Body of pancreas (tissue), 4 donors: ENCODE measurements at regions not wholly inside any gene's neighbourhood (a gene's known extent, or its start where the extent isn't known, plus 50 kb on each side); places are given as distances from the start of the nearest gene placed in this dataset.
A peak's percentile ranks its signal among the peaks of the same experiment; 100 is the strongest.

Experiments
- ATAC-seq: fragments of 150-250 bp; one replicate; pipeline ENCODE4 v1.9.1; 2016
- DNase-seq, 4 donors: peaks; one replicate each; pipeline ENCODE4 v3.0.0-alpha.2; 2019
- H3K27ac ChIP-seq, 4 donors: fragments of 200-600 bp; sonication (generic); 1 replicate in 3 of 4; 2 replicates in 1 of 4; pipeline versions ENCODE4 v1.5.1 to v1.6.1; 2016 to 2019; ENCODE audit warnings: mild to moderate bottlenecking in 1 of 4, mixed read lengths in 1 of 4, moderate library complexity in 1 of 4
- H3K27me3 ChIP-seq, 2 donors: fragments of 200-600 bp; sonication (generic); one replicate each; pipeline ENCODE4 v1.6.0; 2016; ENCODE audit warnings: mild to moderate bottlenecking in 1 of 2
- H3K36me3 ChIP-seq, 2 donors: fragments of 200-600 bp; sonication (generic); replicated peaks in 1 of 2; 2 replicates each; pipeline ENCODE4 v1.5.1; 2016; ENCODE audit warnings: low read depth in 2 of 2; ENCODE audit not compliant: insufficient read depth in 1 of 2
- H3K4me1 ChIP-seq: fragments of 200-600 bp; sonication (generic); one replicate; pipeline ENCODE4 v1.6.0; 2016
- H3K4me3 ChIP-seq, 2 donors: fragments of 200-600 bp; sonication (generic); 1 replicate in 1 of 2; 2 replicates in 1 of 2; pipeline ENCODE4 v1.5.1; 2016 to 2019
- H3K9me3 ChIP-seq, 3 donors: fragments of 200-600 bp; sonication (generic); 1 replicate in 2 of 3; 2 replicates in 1 of 3; pipeline ENCODE4 v1.5.1; 2016
- POLR2A ChIP-seq, 3 donors: fragments of 450-650 bp; IDR thresholded peaks; one replicate each; pipeline ENCODE4 v1.6.1; 2016; ENCODE audit warnings: antibody characterized with exemption in 3 of 3, mild to moderate bottlenecking in 2 of 3
- WGBS, 2 donors: methylation state at CpG; one replicate each; pipeline ENCODE4 v1.1.5; 2017; 5-methylcytosine and 5-hydroxymethylcytosine counted together
- intact Hi-C: fragments of 100-400 bp; cut with DNase I; formaldehyde crosslinking; loops from one replicate; pipeline ENCODE4 v1.15.1; 2023
- TF ChIP-seq, protein P1 (sequence below), 7 experiments: fragments of 450-650 bp in 4 of 7; fragments of 200-600 bp in 3 of 7; sonication (generic) in 3 of 7; IDR thresholded peaks; one replicate each; pipeline ENCODE4 v1.5.1; 2016 to 2019; ENCODE audit warnings: antibody characterized with exemption in 7 of 7

DNA sequence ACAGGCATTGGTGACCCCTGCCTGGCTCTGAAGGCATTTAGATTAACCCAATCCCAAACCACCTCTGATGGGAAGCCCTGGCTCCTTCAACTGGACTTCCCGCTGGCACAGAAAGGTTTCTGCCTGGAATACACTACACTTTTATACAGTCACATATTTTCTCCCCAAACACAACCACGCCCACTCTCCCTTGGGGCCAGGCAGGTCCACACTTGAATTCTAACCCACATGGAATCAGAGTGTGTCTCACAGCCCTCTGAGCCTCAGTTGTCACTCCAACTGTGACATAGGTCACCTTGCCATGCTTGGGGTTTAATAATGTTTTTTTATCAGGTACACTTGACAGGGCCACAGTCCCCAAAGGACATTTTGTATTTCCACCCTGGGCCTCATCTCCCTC, 368.6 kb downstream of the BCL11B start:
- peaks cover 8% of the 10 kb centered on the region for H3K4me1 ChIP-seq
- no peak for ATAC-seq
- WGBS, 2 donors = 50 to 80% methylated on average over 2 of the region's 2 CpGs
- DNase-seq = no peak
- H3K27me3 ChIP-seq = no peaks in the 10 kb centered on the region
- no peaks in the 10 kb centered on the region for H3K9me3 ChIP-seq
- no peak overlapping the region for H3K4me3 ChIP-seq
- TF ChIP-seq POLR2A (IDR thresholded peaks at IDR 0.05) = no peak
- TF ChIP-seq, protein P1, sequence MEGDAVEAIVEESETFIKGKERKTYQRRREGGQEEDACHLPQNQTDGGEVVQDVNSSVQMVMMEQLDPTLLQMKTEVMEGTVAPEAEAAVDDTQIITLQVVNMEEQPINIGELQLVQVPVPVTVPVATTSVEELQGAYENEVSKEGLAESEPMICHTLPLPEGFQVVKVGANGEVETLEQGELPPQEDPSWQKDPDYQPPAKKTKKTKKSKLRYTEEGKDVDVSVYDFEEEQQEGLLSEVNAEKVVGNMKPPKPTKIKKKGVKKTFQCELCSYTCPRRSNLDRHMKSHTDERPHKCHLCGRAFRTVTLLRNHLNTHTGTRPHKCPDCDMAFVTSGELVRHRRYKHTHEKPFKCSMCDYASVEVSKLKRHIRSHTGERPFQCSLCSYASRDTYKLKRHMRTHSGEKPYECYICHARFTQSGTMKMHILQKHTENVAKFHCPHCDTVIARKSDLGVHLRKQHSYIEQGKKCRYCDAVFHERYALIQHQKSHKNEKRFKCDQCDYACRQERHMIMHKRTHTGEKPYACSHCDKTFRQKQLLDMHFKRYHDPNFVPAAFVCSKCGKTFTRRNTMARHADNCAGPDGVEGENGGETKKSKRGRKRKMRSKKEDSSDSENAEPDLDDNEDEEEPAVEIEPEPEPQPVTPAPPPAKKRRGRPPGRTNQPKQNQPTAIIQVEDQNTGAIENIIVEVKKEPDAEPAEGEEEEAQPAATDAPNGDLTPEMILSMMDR (IDR thresholded peaks at IDR 0.05) = no peak
- intact Hi-C loops = no loop called here
- H3K27ac ChIP-seq = no peak overlapping the region
- no peaks in the 10 kb centered on the region for H3K36me3 ChIP-seq

DNA sequence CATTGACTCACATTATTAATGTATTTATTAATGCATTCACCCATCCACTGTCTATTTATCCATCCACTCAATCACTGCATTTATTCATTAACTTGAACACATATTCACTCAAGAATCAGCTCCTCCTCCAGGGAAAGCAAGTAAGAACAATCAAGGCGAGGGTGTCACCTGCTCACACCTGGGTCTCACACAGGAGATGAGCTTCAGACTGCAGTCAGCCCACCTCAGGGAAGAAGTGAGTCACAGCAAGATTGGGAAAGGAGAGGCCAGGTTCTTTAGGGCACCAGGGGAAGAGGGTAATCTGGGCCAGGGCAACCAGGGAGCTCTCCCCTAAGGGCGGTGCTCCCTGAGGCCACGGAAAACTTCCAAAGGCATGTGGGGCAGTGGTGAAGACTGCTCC, 367.3 kb downstream of the BCL11B start:
- intact Hi-C loops = no loop called here
- peaks cover 8% of the 10 kb centered on the region for H3K4me1 ChIP-seq
- no peaks in the 10 kb centered on the region for H3K9me3 ChIP-seq
- H3K36me3 ChIP-seq = no peaks in the 10 kb centered on the region
- H3K27ac ChIP-seq = no peak overlapping the region
- no peaks in the 10 kb centered on the region for H3K27me3 ChIP-seq
- H3K4me3 ChIP-seq = no peak overlapping the region
- ATAC-seq (no peak), DNase-seq (no peak)
- no peak for TF ChIP-seq POLR2A (IDR thresholded peaks at IDR 0.05)
- TF ChIP-seq, protein P1 (IDR thresholded peaks at IDR 0.05) = no peak
- 70 to 72% methylated on average over 3 of the region's 3 CpGs for WGBS, 2 donors

DNA sequence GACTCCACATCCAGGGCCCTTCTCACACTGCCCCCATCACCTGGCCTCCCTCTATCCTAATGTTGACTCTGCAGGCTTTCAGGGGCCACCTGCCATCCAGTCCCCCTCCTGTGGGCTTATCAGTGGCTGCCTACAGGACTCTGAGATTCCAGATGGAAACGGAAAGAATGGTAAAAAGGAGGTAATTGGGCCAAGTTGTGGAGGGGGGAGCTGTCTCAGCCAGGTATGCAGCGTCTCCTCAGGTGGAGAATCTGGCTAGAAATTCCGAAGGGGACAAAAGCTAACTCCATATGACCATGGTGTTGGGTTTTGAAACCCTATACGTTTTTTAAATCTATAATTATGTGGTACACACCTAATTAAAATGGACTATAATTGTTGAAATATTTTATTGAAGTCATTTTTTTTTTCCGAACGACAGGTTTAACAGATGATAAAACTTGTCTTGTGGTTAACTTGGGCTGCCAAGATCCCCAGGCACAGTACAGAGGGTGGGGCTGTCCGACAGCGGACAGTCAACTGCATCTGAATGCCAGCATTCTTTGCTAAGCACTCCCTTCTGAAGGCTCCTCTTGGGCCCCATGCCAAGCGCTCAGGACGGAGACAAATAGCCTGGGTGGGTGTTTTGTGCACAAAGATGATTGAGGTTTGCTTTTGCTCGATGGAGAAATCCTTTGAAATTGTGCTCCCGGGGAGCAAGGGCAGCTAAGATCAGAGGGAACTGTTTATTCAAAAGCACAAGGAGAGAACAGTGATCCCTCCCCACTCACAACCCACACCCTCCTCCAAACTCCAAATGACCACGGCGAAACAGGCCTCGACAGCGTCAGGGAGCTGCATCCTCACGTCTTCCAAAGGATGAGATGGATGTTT, 365.6 kb downstream of the BCL11B start:
- no peaks in the 10 kb centered on the region for H3K9me3 ChIP-seq
- TF ChIP-seq POLR2A (IDR thresholded peaks at IDR 0.05) = no peak
- TF ChIP-seq, protein P1 (IDR thresholded peaks at IDR 0.05) = no peak
- no peaks in the 10 kb centered on the region for H3K36me3 ChIP-seq
- peaks cover 8% of the 10 kb centered on the region for H3K4me1 ChIP-seq
- H3K27ac ChIP-seq = no peak overlapping the region
- H3K27me3 ChIP-seq = no peaks in the 10 kb centered on the region
- DNase-seq (peak in 2 of 4 donors; percentile 11 to 27), ATAC-seq (no peak)
- no peak overlapping the region for H3K4me3 ChIP-seq
- intact Hi-C loops = no loop called here
- WGBS, 2 donors = 15 to 16% methylated on average over 17 of the region's 17 CpGs

DNA sequence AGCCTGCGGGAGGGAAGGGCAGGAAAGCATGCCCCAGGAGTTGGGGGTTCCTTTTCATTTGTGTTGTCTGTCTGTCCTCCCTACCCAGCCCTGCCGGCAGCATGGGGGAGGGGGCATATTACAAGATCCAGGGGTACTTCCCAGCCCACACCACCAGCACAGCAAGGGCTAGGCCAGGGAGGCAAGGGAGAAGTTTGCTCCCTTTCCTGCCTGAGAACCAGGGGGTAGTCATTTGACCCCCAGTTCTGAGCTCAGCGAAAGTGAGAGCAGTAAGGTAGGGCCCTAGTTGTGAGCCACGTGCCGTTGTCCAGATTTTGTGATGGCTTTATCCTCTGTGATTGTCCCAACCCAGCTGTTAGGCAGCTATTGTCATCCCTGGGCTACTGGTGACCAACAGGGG, 364.7 kb downstream of the BCL11B start:
- Histone ChIP-seq H3K36me3 (no peaks in the 10 kb centered on the region), H3K9me3 (no peaks in the 10 kb centered on the region), H3K27ac (no peak overlapping the region), H3K4me1 (peaks cover 8% of the 10 kb centered on the region), H3K27me3 (no peaks in the 10 kb centered on the region), H3K4me3 (no peak overlapping the region)
- ATAC-seq (no peak), DNase-seq (no peak)
- intact Hi-C loops = no loop called here
- TF ChIP-seq, protein P1 (IDR thresholded peaks at IDR 0.05) = no peak
- TF ChIP-seq POLR2A (IDR thresholded peaks at IDR 0.05) = no peak
- WGBS, 2 donors = 53 to 80% methylated on average over 5 of the region's 5 CpGs

DNA sequence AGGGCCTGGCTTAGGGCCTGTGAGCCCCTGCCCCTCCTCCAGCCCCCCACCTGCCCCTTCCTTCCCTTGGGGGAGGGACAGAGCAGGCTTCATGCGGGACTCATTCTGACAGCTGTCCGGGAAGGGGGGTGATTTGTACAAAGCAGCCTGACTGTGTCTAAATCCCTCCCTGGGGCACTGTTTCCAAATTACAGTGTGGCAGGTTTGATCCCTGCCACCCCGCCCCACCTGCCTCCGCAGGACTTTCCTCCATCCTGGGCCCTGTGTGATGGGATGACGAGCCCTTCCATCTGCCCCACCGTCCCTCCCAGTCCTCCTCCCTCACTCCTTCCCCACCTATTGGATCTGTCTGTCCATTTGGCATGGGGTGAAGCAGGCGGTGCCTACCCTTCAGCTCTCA, 363.9 kb downstream of the BCL11B start:
- Histone ChIP-seq H3K4me1 (peaks cover 8% of the 10 kb centered on the region), H3K27me3 (no peaks in the 10 kb centered on the region), H3K9me3 (no peaks in the 10 kb centered on the region), H3K27ac (no peak overlapping the region), H3K4me3 (no peak overlapping the region), H3K36me3 (no peaks in the 10 kb centered on the region)
- no peak for TF ChIP-seq POLR2A (IDR thresholded peaks at IDR 0.05)
- TF ChIP-seq, protein P1 (IDR thresholded peaks at IDR 0.05) = no peak
- 71 to 87% methylated on average over 7 of the region's 7 CpGs for WGBS, 2 donors
- intact Hi-C loops = no loop called here
- ATAC-seq (no peak), DNase-seq (no peak)
